Naive B cell (primary cell): ENCODE measurements at regions not wholly inside any gene's neighbourhood (a gene's known extent, or its start where the extent isn't known, plus 50 kb on each side); places are given as distances from the start of the nearest gene placed in this dataset.
"Not testable (repeated sequence)": the region's sequence is repeated elsewhere in the genome, so short reads cannot be mapped to it uniquely, and the experiment has no call there.

ENCODE experiments used
- ATAC-seq, 2 donors: fragments of 150-1000 bp; cut with Tn5 transposase; 2 replicates each; pipeline ENCODE4 v1.10.0; 2021; ENCODE audit warnings: low read depth in 2 of 2, mild to moderate bottlenecking in 2 of 2, moderate library complexity in 2 of 2
- DNase-seq: peaks from one replicate; pipeline ENCODE4 v3.0.0; 2022
- H3K27ac Mint-ChIP-seq, 6 donors: one replicate each; pipeline ENCODE4 v1.8.0; 2020 to 2022; ENCODE audit warnings: mild to moderate bottlenecking in 6 of 6, mixed read lengths in 6 of 6, moderate library complexity in 5 of 6, inconsistent platforms in 2 of 6
- H3K27me3 Mint-ChIP-seq, 3 donors: one replicate each; pipeline ENCODE4 v1.8.0; 2021 to 2022; ENCODE audit warnings: mixed read lengths in 3 of 3, mild to moderate bottlenecking in 1 of 3
- H3K36me3 Mint-ChIP-seq, 2 donors: one replicate each; pipeline ENCODE4 v1.8.0; 2020 to 2022; ENCODE audit warnings: mixed read lengths in 2 of 2, inconsistent platforms in 1 of 2, mild to moderate bottlenecking in 1 of 2
- H3K4me1 Mint-ChIP-seq, 3 donors: one replicate each; pipeline ENCODE4 v1.8.0; 2020 to 2022; ENCODE audit warnings: mixed read lengths in 3 of 3, inconsistent platforms in 1 of 3, mild to moderate bottlenecking in 1 of 3, moderate library complexity in 1 of 3
- H3K4me3 Mint-ChIP-seq, 8 donors: one replicate each; pipeline ENCODE4 v1.8.0; 2020 to 2022; ENCODE audit warnings: mild to moderate bottlenecking in 8 of 8, mixed read lengths in 8 of 8, moderate library complexity in 8 of 8, inconsistent platforms in 2 of 8
- H3K9me3 Mint-ChIP-seq, 7 donors: one replicate each; pipeline ENCODE4 v1.8.0; 2020 to 2022; ENCODE audit warnings: mixed read lengths in 7 of 7, mild to moderate bottlenecking in 5 of 7, inconsistent platforms in 2 of 7, moderate library complexity in 1 of 7

GRCh38 chr5:44565902-44566301 is 176.7 kb upstream of the FGF10 start:
- DNase-seq (no peak), ATAC-seq (no peak)
- H3K9me3 Mint-ChIP-seq, result peaks cover 0 to 5% (median 0%) of the 10 kb centered on the region in 7 donors
- no peaks in the 10 kb centered on the region for H3K4me1 Mint-ChIP-seq
- no peak overlapping the region for H3K4me3 Mint-ChIP-seq
- no peaks in the 10 kb centered on the region for H3K36me3 Mint-ChIP-seq
- H3K27me3 Mint-ChIP-seq, result no peaks in the 10 kb centered on the region
- no peak overlapping the region for H3K27ac Mint-ChIP-seq

GRCh38 chr5:44565360-44565759 is 176.1 kb upstream of the FGF10 start:
- H3K27ac Mint-ChIP-seq, result no peak overlapping the region
- no peak overlapping the region for H3K4me3 Mint-ChIP-seq
- H3K4me1 Mint-ChIP-seq, result no peaks in the 10 kb centered on the region
- no peak for ATAC-seq
- H3K27me3 Mint-ChIP-seq, result no peaks in the 10 kb centered on the region
- H3K9me3 Mint-ChIP-seq, result peaks cover 0 to 6% (median 0%) of the 10 kb centered on the region in 7 donors
- no peak for DNase-seq
- no peaks in the 10 kb centered on the region for H3K36me3 Mint-ChIP-seq

- Mint-ChIP-seq H3K36me3 (no peaks in the 10 kb centered on the region), H3K27ac (no peak overlapping the region), H3K27me3 (no peaks in the 10 kb centered on the region), H3K9me3 (peaks cover 0 to 5% (median 0%) of the 10 kb centered on the region in 7 donors), H3K4me1 (no peaks in the 10 kb centered on the region), H3K4me3 (no peak overlapping the region)
- ATAC-seq, result no peak
- no peak for DNase-seq
These were observed 157.1 kb upstream of the FGF10 start for GRCh38 chr5:44546286-44546685.

GRCh38 chr5:44543511-44543910 is 154.3 kb upstream of the FGF10 start:
- H3K36me3 Mint-ChIP-seq, result no peaks in the 10 kb centered on the region
- no peak overlapping the region for H3K27ac Mint-ChIP-seq
- no peaks in the 10 kb centered on the region for H3K27me3 Mint-ChIP-seq
- H3K9me3 Mint-ChIP-seq, result peaks cover 0 to 5% (median 0%) of the 10 kb centered on the region in 7 donors
- DNase-seq, result no peak
- ATAC-seq, result no peak
- H3K4me3 Mint-ChIP-seq, result no peak overlapping the region
- no peaks in the 10 kb centered on the region for H3K4me1 Mint-ChIP-seq

- Mint-ChIP-seq H3K9me3 (peaks cover 0 to 5% (median 0%) of the 10 kb centered on the region in 7 donors), H3K4me3 (no peak overlapping the region), H3K27ac (no peak overlapping the region), H3K36me3 (no peaks in the 10 kb centered on the region), H3K4me1 (no peaks in the 10 kb centered on the region), H3K27me3 (no peaks in the 10 kb centered on the region)
- ATAC-seq (no peak), DNase-seq (no peak)
These were observed 153.2 kb upstream of the FGF10 start for GRCh38 chr5:44542470-44542869.

- Mint-ChIP-seq H3K27me3 (no peaks in the 10 kb centered on the region), H3K4me3 (no peak overlapping the region), H3K9me3 (peaks cover 0 to 5% (median 0%) of the 10 kb centered on the region in 7 donors), H3K4me1 (no peaks in the 10 kb centered on the region), H3K36me3 (no peaks in the 10 kb centered on the region), H3K27ac (no peak overlapping the region)
- ATAC-seq (no peak), DNase-seq (no peak)
These were observed 150.3 kb upstream of the FGF10 start for GRCh38 chr5:44539602-44539919.

GRCh38 chr5:44538797-44539601 is 149.8 kb upstream of the FGF10 start:
- no peaks in the 10 kb centered on the region for H3K27me3 Mint-ChIP-seq
- no peak overlapping the region for H3K27ac Mint-ChIP-seq

GRCh38 chr5:44536650-44537260 is 147.5 kb upstream of the FGF10 start:
- ATAC-seq (no peak), DNase-seq (no peak)
- no peak overlapping the region for H3K4me3 Mint-ChIP-seq
- H3K4me1 Mint-ChIP-seq, result no peaks in the 10 kb centered on the region
- H3K27ac Mint-ChIP-seq, result no peak overlapping the region
- H3K36me3 Mint-ChIP-seq, result no peaks in the 10 kb centered on the region
- H3K27me3 Mint-ChIP-seq, result no peaks in the 10 kb centered on the region
- H3K9me3 Mint-ChIP-seq, result peaks cover 0 to 5% (median 0%) of the 10 kb centered on the region in 7 donors

More at GRCh38 chr5:44538797-44539601, 149.8 kb upstream of the FGF10 start:
- peaks cover 0 to 5% (median 0%) of the 10 kb centered on the region in 7 donors for H3K9me3 Mint-ChIP-seq
- H3K4me1 Mint-ChIP-seq, result no peaks in the 10 kb centered on the region
- DNase-seq, result no peak
- no peak for ATAC-seq
- no peak overlapping the region for H3K4me3 Mint-ChIP-seq
- H3K36me3 Mint-ChIP-seq, result no peaks in the 10 kb centered on the region

GRCh38 chr5:44535621-44536020 is 146.4 kb upstream of the FGF10 start:
- peaks cover 0 to 10% (median 5%) of the 10 kb centered on the region in 7 donors for H3K9me3 Mint-ChIP-seq
- H3K36me3 Mint-ChIP-seq, result no peaks in the 10 kb centered on the region

GRCh38 chr5:44532981-44533380 is 143.8 kb upstream of the FGF10 start:
- ATAC-seq, result no peak
- DNase-seq, result no peak
- Mint-ChIP-seq H3K27ac (no peak overlapping the region), H3K4me3 (no peak overlapping the region), H3K9me3 (peaks cover 0 to 12% (median 3%) of the 10 kb centered on the region in 7 donors), H3K4me1 (no peaks in the 10 kb centered on the region), H3K36me3 (no peaks in the 10 kb centered on the region), H3K27me3 (no peaks in the 10 kb centered on the region)

More at GRCh38 chr5:44535621-44536020, 146.4 kb upstream of the FGF10 start:
- ATAC-seq, result no peak
- Mint-ChIP-seq H3K4me1 (no peaks in the 10 kb centered on the region), H3K4me3 (no peak overlapping the region), H3K27me3 (no peaks in the 10 kb centered on the region), H3K27ac (no peak overlapping the region)
- no peak for DNase-seq

GRCh38 chr5:44531756-44532155 is 142.5 kb upstream of the FGF10 start:
- not testable (repeated sequence) for H3K27me3 Mint-ChIP-seq, H3K4me1 Mint-ChIP-seq, H3K4me3 Mint-ChIP-seq, H3K36me3 Mint-ChIP-seq, ATAC-seq, DNase-seq, H3K27ac Mint-ChIP-seq
- peaks cover 0 to 16% (median 6%) of the 10 kb centered on the region in 7 donors for H3K9me3 Mint-ChIP-seq

- H3K9me3 Mint-ChIP-seq, result peaks cover 0 to 16% (median 6%) of the 10 kb centered on the region in 7 donors
- H3K36me3 Mint-ChIP-seq, DNase-seq, H3K4me3 Mint-ChIP-seq, H3K4me1 Mint-ChIP-seq, ATAC-seq, H3K27me3 Mint-ChIP-seq, H3K27ac Mint-ChIP-seq: not testable (repeated sequence)
These were observed 141.6 kb upstream of the FGF10 start for GRCh38 chr5:44530783-44531182.

- ATAC-seq (no peak), DNase-seq (no peak)
- H3K27me3 Mint-ChIP-seq, result no peaks in the 10 kb centered on the region
- no peak overlapping the region for H3K27ac Mint-ChIP-seq
- no peak overlapping the region for H3K4me3 Mint-ChIP-seq
- no peaks in the 10 kb centered on the region for H3K36me3 Mint-ChIP-seq
- H3K4me1 Mint-ChIP-seq, result no peaks in the 10 kb centered on the region
- H3K9me3 Mint-ChIP-seq, result peaks cover 0 to 7% (median 0%) of the 10 kb centered on the region in 7 donors
These were observed 122.4 kb upstream of the FGF10 start for GRCh38 chr5:44511596-44511995.

GRCh38 chr5:44506561-44506960 is 117.3 kb upstream of the FGF10 start:
- ATAC-seq (no peak), DNase-seq (no peak)
- peaks cover 0 to 6% (median 0%) of the 10 kb centered on the region in 7 donors for H3K9me3 Mint-ChIP-seq
- no peak overlapping the region for H3K27ac Mint-ChIP-seq
- H3K4me1 Mint-ChIP-seq, result no peaks in the 10 kb centered on the region
- H3K4me3 Mint-ChIP-seq, result no peak overlapping the region
- H3K36me3 Mint-ChIP-seq, result no peaks in the 10 kb centered on the region
- no peaks in the 10 kb centered on the region for H3K27me3 Mint-ChIP-seq
